Smooth muscle cell (in vitro differentiated cells): ENCODE measurements at regions not wholly inside any gene's neighbourhood (a gene's known extent, or its start where the extent isn't known, plus 50 kb on each side); places are given as distances from the start of the nearest gene placed in this dataset.

Source experiments
- DNase-seq: peaks from one replicate; lab custom pipeline; 2025; ENCODE audit not compliant: unreplicated experiment; lab: John Stamatoyannopoulos, UW
- H2AFZ ChIP-seq: fragments of 200-600 bp; sonication (generic); 2 replicates; pipeline ENCODE4 v1.6.0; 2016; ENCODE audit warnings: antibody characterized with exemption, low read depth, mild to moderate bottlenecking
- H3F3A ChIP-seq: fragments of 200-600 bp; sonication (generic); 2 replicates; pipeline ENCODE4 v1.6.0; 2017; ENCODE audit warnings: antibody characterized with exemption, low read depth
- H3K27ac ChIP-seq: fragments of 200-600 bp; sonication (generic); 2 replicates; pipeline ENCODE4 v1.5.1; 2016; ENCODE audit warnings: low read depth, mild to moderate bottlenecking
- H3K27me3 ChIP-seq: fragments of 200-600 bp; sonication (generic); 2 replicates; pipeline ENCODE4 v1.6.1; 2016; ENCODE audit warnings: low read depth, mild to moderate bottlenecking
- H3K36me3 ChIP-seq: fragments of 200-600 bp; sonication (generic); 2 replicates; pipeline ENCODE4 v1.5.1; 2016; ENCODE audit warnings: low read depth
- H3K4me1 ChIP-seq: fragments of 200-600 bp; sonication (generic); 2 replicates; pipeline ENCODE4 v1.5.1; 2016; ENCODE audit warnings: low read depth
- H3K4me2 ChIP-seq: fragments of 200-600 bp; sonication (generic); 2 replicates; pipeline ENCODE4 v1.6.0; 2016; ENCODE audit warnings: mild to moderate bottlenecking
- H3K4me3 ChIP-seq: fragments of 200-600 bp; sonication (generic); 2 replicates; pipeline ENCODE4 v1.5.1; 2016; ENCODE audit warnings: mild to moderate bottlenecking
- H3K79me2 ChIP-seq: fragments of 200-600 bp; sonication (generic); 2 replicates; pipeline ENCODE4 v1.6.0; 2016; ENCODE audit warnings: low read depth, mild to moderate bottlenecking
- H3K9ac ChIP-seq: fragments of 200-600 bp; sonication (generic); 2 replicates; pipeline ENCODE4 v1.6.0; 2016; ENCODE audit warnings: low read depth
- H3K9me3 ChIP-seq: fragments of 200-600 bp; sonication (generic); replicated peaks from 2 replicates; pipeline ENCODE4 v1.5.1; 2016; ENCODE audit warnings: low read depth
- H4K20me1 ChIP-seq: fragments of 200-600 bp; sonication (generic); 2 replicates; pipeline ENCODE4 v1.6.0; 2016; ENCODE audit warnings: low read depth
- CTCF ChIP-seq: fragments of 200-600 bp; sonication (generic); IDR thresholded peaks from 2 replicates; pipeline ENCODE4 v1.5.1; 2017; ENCODE audit warnings: borderline replicate concordance, mild to moderate bottlenecking, antibody characterized with exemption; ENCODE audit not compliant: insufficient read depth, poor library complexity, severe bottlenecking
- WGBS: methylation state at CpG from one replicate; pipeline ENCODE4 v1.1.7; 2016; ENCODE audit warnings: low lambda C conversion rate; 5-methylcytosine and 5-hydroxymethylcytosine counted together

GRCh38 chr2:176647325-176648165 is 378.3 kb downstream of the MTX2 start:
- Histone ChIP-seq H3K4me3 (no peak overlapping the region), H3F3A (no peaks in the 10 kb centered on the region), H3K27me3 (peaks cover 62% of the 10 kb centered on the region), H3K27ac (no peak overlapping the region), H3K9me3 (no peaks in the 10 kb centered on the region), H4K20me1 (no peaks in the 10 kb centered on the region), H3K36me3 (no peaks in the 10 kb centered on the region), H3K9ac (no peak overlapping the region), H2AFZ (no peak overlapping the region), H3K4me1 (no peaks in the 10 kb centered on the region), H3K4me2 (no peak overlapping the region), H3K79me2 (no peaks in the 10 kb centered on the region)
- DNase-seq = no peak
- WGBS = 83% methylated on average over 11 of the region's 11 CpGs
- no peak for TF ChIP-seq CTCF

GRCh38 chr2:176648700-176649297 is 379.6 kb downstream of the MTX2 start:
- Histone ChIP-seq H3K79me2 (no peaks in the 10 kb centered on the region), H4K20me1 (no peaks in the 10 kb centered on the region), H3K4me3 (no peak overlapping the region), H2AFZ (no peak overlapping the region), H3K9me3 (no peaks in the 10 kb centered on the region), H3K4me2 (no peak overlapping the region), H3K4me1 (no peaks in the 10 kb centered on the region), H3F3A (no peaks in the 10 kb centered on the region), H3K9ac (no peak overlapping the region), H3K36me3 (no peaks in the 10 kb centered on the region), H3K27me3 (peaks cover 50% of the 10 kb centered on the region), H3K27ac (no peak overlapping the region)
- no peak for TF ChIP-seq CTCF
- DNase-seq = no peak
- 77% methylated on average over 8 of the region's 8 CpGs for WGBS

GRCh38 chr2:176650104-176650837 is 381.0 kb downstream of the MTX2 start:
- Histone ChIP-seq H3K4me1 (no peaks in the 10 kb centered on the region), H3K4me2 (no peak overlapping the region), H4K20me1 (no peaks in the 10 kb centered on the region), H2AFZ (no peak overlapping the region), H3F3A (no peaks in the 10 kb centered on the region), H3K27me3 (peaks cover 36% of the 10 kb centered on the region), H3K9ac (no peak overlapping the region), H3K36me3 (no peaks in the 10 kb centered on the region), H3K79me2 (no peaks in the 10 kb centered on the region), H3K27ac (no peak overlapping the region), H3K4me3 (no peak overlapping the region), H3K9me3 (no peaks in the 10 kb centered on the region)
- WGBS = 76% methylated on average over 4 of the region's 4 CpGs
- peak; percentile 6 for TF ChIP-seq CTCF
- DNase-seq = no peak
